Endothelial cell of umbilical vein (primary cell): ENCODE measurements at regions not wholly inside any gene's neighbourhood (a gene's known extent, or its start where the extent isn't known, plus 50 kb on each side); places are given as distances from the start of the nearest gene placed in this dataset.

ENCODE experiments used
- BruUV-seq: library from RNA; stranded (reverse); fragments of 400-500 nt; replicated peaks from 2 replicates; lab custom pipeline; 2021; lab: Mats Ljungman, UMichigan
- CTCF ChIA-PET: fragments of 300-600, 350-600 bp; sonication (Branson Sonifier 250); formaldehyde crosslinking; loops from one replicate; lab custom pipeline; 2021; ENCODE audit warnings: antibody characterized with exemption, inconsistent platforms; lab: Charles Lee
- POLR2A ChIA-PET: fragments of 300-600, 350-600 bp; sonication (Branson Sonifier 250); formaldehyde crosslinking; loops from one replicate; lab custom pipeline; 2021; ENCODE audit warnings: antibody characterized with exemption, inconsistent platforms; lab: Charles Lee
- DNase-seq: peaks from one replicate; pipeline ENCODE4 v3.0.0-alpha.2; 2011; ENCODE audit warnings: low read depth, low spot score
- FAIRE-seq: peaks from 2 replicates; lab custom pipeline; 2011; peaks lifted over from hg19 to GRCh38; lab: Jason Lieb, UNC
- H2AFZ ChIP-seq: 2 replicates; pipeline ENCODE4 v1.6.0; 2012; ENCODE audit warnings: low read depth, low read length, control low read depth, inconsistent platforms
- H3K27ac ChIP-seq: 2 replicates; pipeline ENCODE4 v1.5.1; 2011; ENCODE audit warnings: low read depth, mild to moderate bottlenecking, control low read depth, low read length, moderate library complexity; ENCODE audit not compliant: insufficient read depth
- H3K27me3 ChIP-seq, 2 experiments: 2 replicates each; pipeline versions ENCODE4 v1.6.0 to v1.6.1; 2011; ENCODE audit warnings: low read length in 2 of 2, mixed read lengths in 1 of 2; ENCODE audit not compliant: control insufficient read depth in 2 of 2, insufficient read depth in 2 of 2
- H3K36me3 ChIP-seq, 2 experiments: 2 replicates in 1 of 2; 3 replicates in 1 of 2; pipeline ENCODE4 v1.5.1; 2011; ENCODE audit warnings: low read length in 2 of 2, mild to moderate bottlenecking in 1 of 2, moderate library complexity in 1 of 2; ENCODE audit not compliant: control insufficient read depth in 2 of 2, insufficient read depth in 2 of 2; ENCODE audit errors: extremely low read depth in 1 of 2
- H3K4me1 ChIP-seq: 3 replicates; pipeline ENCODE4 v1.5.1; 2011; ENCODE audit warnings: mild to moderate bottlenecking, low read length; ENCODE audit not compliant: control insufficient read depth, insufficient read depth; ENCODE audit errors: extremely low read depth
- H3K4me2 ChIP-seq: 2 replicates; pipeline ENCODE4 v1.6.1; 2011; ENCODE audit warnings: low read length, control low read depth, mixed read lengths; ENCODE audit not compliant: insufficient read depth
- H3K4me3 ChIP-seq, 3 experiments: fragments of 200-600 bp in 1 of 3; sonication (generic), shearing (Covaris generic) in 1 of 3; replicated peaks in 1 of 3; 2 replicates each; pipeline ENCODE4 v1.5.1; 2011 to 2016; ENCODE audit warnings: control low read depth in 3 of 3, low read length in 3 of 3, mild to moderate bottlenecking in 2 of 3, inconsistent platforms in 1 of 3, low read depth in 1 of 3, moderate library complexity in 1 of 3; ENCODE audit not compliant: insufficient read depth in 1 of 3
- H3K79me2 ChIP-seq: 2 replicates; pipeline ENCODE4 v1.6.0; 2012; ENCODE audit warnings: low read length, inconsistent platforms; ENCODE audit not compliant: control insufficient read depth, insufficient read depth
- H3K9ac ChIP-seq: replicated peaks from 2 replicates; pipeline ENCODE3; 2011; ENCODE audit warnings: low read length, control low read depth; ENCODE audit not compliant: insufficient read depth; ENCODE audit errors: extremely low read depth
- H3K9me1 ChIP-seq: replicated peaks from 3 replicates; pipeline ENCODE4 v1.6.0; 2011; ENCODE audit warnings: mild to moderate bottlenecking, low read length; ENCODE audit not compliant: control insufficient read depth, insufficient read depth; ENCODE audit errors: extremely low read depth
- H3K9me3 ChIP-seq: replicated peaks from 2 replicates; pipeline ENCODE4 v1.5.1; 2012; ENCODE audit warnings: low read length, inconsistent platforms; ENCODE audit not compliant: control insufficient read depth, insufficient read depth
- H4K20me1 ChIP-seq: replicated peaks from 2 replicates; pipeline ENCODE3; 2011; ENCODE audit warnings: mild to moderate bottlenecking, low read length; ENCODE audit not compliant: control insufficient read depth, insufficient read depth; ENCODE audit errors: extremely low read depth
- EZH2 ChIP-seq: IDR thresholded peaks from 2 replicates; pipeline ENCODE4 v1.6.1; 2012; ENCODE audit warnings: borderline replicate concordance, low read depth, mild to moderate bottlenecking, moderate library complexity, low read length, inconsistent platforms; ENCODE audit not compliant: severe bottlenecking
- FOS ChIP-seq: IDR thresholded peaks from 2 replicates; pipeline ENCODE4 v1.6.1; 2011; ENCODE audit warnings: mild to moderate bottlenecking, low read length, moderate library complexity, borderline replicate concordance; ENCODE audit not compliant: insufficient read depth
- GATA2 ChIP-seq: IDR thresholded peaks from 2 replicates; pipeline ENCODE4 v1.7.0; 2011; ENCODE audit warnings: low read depth, mild to moderate bottlenecking, moderate library complexity, mixed read lengths, low read length; ENCODE audit not compliant: insufficient read length, insufficient read depth
- JUN ChIP-seq: IDR thresholded peaks from 2 replicates; pipeline ENCODE4 v1.6.1; 2011; ENCODE audit warnings: borderline replicate concordance, low read depth; ENCODE audit not compliant: insufficient read length, insufficient read depth
- MYC ChIP-seq: IDR thresholded peaks from one replicate; pipeline ENCODE4 v1.6.1; 2011; ENCODE audit warnings: mild to moderate bottlenecking, low read depth, low read length
- POLR2A ChIP-seq: IDR thresholded peaks from 2 replicates; pipeline ENCODE4 v1.6.1; 2012; ENCODE audit warnings: low read depth, mild to moderate bottlenecking, control low read depth, low read length
- POLR2AphosphoS5 ChIP-seq: IDR thresholded peaks from 2 replicates; pipeline ENCODE4 v1.6.1; 2012; ENCODE audit warnings: low read depth, mild to moderate bottlenecking, control low read depth, low read length, moderate library complexity; ENCODE audit not compliant: insufficient read depth
- dilution Hi-C: fragments of 300-500 bp; cut with MboI; formaldehyde crosslinking; loops from one replicate; pipeline ENCODE4 v1.15.0; 2019; ENCODE audit warnings: low sequenced_read_pairs; ENCODE audit not compliant: extremely low pct_ligation_motif_present
- intact Hi-C: fragments of 100-400 bp; cut with micrococcal nuclease; formaldehyde crosslinking; loops from one replicate; pipeline ENCODE4 v1.10.0; 2022
- TF ChIP-seq, protein P1 (sequence below): IDR thresholded peaks from 2 replicates; pipeline ENCODE4 v1.6.1; 2011; ENCODE audit not compliant: insufficient read depth, insufficient read length
- TF ChIP-seq, protein P2 (sequence below), 2 donors: IDR thresholded peaks; 1 replicate in 1 of 2; 2 replicates in 1 of 2; pipeline ENCODE4 v1.5.1; 2011; ENCODE audit warnings: low read length in 2 of 2, mild to moderate bottlenecking in 2 of 2, moderate library complexity in 2 of 2, control low read depth in 1 of 2, inconsistent platforms in 1 of 2, low read depth in 1 of 2; ENCODE audit not compliant: insufficient read depth in 1 of 2; ENCODE audit errors: extremely low read depth in 1 of 2

DNA sequence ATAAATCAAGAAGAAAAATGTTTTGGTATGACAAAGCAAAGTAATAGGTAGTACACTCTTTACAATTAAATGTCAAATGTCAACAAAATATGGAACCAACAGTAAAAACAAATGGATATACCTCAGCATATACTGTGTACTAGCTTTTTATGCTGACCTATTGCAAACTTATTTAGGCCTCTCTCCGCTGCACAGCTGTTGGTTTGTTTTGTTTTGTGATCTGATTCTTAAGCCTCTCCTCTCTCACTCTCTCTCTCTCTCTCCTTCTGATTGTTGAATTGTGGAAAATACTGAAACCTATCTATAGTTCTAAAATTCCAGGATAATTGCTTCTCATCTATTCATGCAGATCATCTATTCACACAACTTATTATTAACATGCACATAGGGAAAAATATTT lies 154.9 kb upstream of the ARHGAP28 start:
- H4K20me1 ChIP-seq = no peaks in the 10 kb centered on the region
- H3K4me2 ChIP-seq = no peak overlapping the region
- no peaks in the 10 kb centered on the region for H3K9me3 ChIP-seq
- FAIRE-seq (no peak), DNase-seq (no peak)
- no peak overlapping the region for H3K27ac ChIP-seq
- intact Hi-C loops = no loop called here
- H3K79me2 ChIP-seq = no peaks in the 10 kb centered on the region
- H3K36me3 ChIP-seq = no peaks in the 10 kb centered on the region
- no peaks in the 10 kb centered on the region for H3K9me1 ChIP-seq
- H3K9ac ChIP-seq = no peak overlapping the region
- POLR2A ChIA-PET = no interaction called here
- TF ChIP-seq POLR2AphosphoS5 (no peak), GATA2 (no peak), FOS (no peak), JUN (no peak), MYC (no peak), EZH2 (no peak), POLR2A (no peak)
- TF ChIP-seq, protein P1, sequence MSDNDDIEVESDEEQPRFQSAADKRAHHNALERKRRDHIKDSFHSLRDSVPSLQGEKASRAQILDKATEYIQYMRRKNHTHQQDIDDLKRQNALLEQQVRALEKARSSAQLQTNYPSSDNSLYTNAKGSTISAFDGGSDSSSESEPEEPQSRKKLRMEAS = no peak
- TF ChIP-seq, protein P2, sequence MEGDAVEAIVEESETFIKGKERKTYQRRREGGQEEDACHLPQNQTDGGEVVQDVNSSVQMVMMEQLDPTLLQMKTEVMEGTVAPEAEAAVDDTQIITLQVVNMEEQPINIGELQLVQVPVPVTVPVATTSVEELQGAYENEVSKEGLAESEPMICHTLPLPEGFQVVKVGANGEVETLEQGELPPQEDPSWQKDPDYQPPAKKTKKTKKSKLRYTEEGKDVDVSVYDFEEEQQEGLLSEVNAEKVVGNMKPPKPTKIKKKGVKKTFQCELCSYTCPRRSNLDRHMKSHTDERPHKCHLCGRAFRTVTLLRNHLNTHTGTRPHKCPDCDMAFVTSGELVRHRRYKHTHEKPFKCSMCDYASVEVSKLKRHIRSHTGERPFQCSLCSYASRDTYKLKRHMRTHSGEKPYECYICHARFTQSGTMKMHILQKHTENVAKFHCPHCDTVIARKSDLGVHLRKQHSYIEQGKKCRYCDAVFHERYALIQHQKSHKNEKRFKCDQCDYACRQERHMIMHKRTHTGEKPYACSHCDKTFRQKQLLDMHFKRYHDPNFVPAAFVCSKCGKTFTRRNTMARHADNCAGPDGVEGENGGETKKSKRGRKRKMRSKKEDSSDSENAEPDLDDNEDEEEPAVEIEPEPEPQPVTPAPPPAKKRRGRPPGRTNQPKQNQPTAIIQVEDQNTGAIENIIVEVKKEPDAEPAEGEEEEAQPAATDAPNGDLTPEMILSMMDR (IDR thresholded peaks at IDR 0.05; ENCODE audit: extremely low read depth in 1 of 2, insufficient read depth in 1 of 2, low read depth in 1 of 2, low read length in 2 of 2) = no peak
- no peaks in the 10 kb centered on the region for H3K4me1 ChIP-seq
- no peaks in the 10 kb centered on the region for H3K27me3 ChIP-seq
- CTCF ChIA-PET = interaction anchor here (1.0 to 1.1 kb wide), 2 partner anchors 53 to 311 kb away, joined by 3 to 5 read pairs; no protein-coding TSS in a partner anchor
- H3K4me3 ChIP-seq = no peak overlapping the region
- no peak overlapping the region for H2AFZ ChIP-seq
- no TSS peak for BruUV-seq
- dilution Hi-C loops = no loop called here
